ENCODE measurements at regions not wholly inside any gene's neighbourhood (a gene's known extent, or its start where the extent isn't known, plus 50 kb on each side); places are given as distances from the start of the nearest gene placed in this dataset.

DNA sequence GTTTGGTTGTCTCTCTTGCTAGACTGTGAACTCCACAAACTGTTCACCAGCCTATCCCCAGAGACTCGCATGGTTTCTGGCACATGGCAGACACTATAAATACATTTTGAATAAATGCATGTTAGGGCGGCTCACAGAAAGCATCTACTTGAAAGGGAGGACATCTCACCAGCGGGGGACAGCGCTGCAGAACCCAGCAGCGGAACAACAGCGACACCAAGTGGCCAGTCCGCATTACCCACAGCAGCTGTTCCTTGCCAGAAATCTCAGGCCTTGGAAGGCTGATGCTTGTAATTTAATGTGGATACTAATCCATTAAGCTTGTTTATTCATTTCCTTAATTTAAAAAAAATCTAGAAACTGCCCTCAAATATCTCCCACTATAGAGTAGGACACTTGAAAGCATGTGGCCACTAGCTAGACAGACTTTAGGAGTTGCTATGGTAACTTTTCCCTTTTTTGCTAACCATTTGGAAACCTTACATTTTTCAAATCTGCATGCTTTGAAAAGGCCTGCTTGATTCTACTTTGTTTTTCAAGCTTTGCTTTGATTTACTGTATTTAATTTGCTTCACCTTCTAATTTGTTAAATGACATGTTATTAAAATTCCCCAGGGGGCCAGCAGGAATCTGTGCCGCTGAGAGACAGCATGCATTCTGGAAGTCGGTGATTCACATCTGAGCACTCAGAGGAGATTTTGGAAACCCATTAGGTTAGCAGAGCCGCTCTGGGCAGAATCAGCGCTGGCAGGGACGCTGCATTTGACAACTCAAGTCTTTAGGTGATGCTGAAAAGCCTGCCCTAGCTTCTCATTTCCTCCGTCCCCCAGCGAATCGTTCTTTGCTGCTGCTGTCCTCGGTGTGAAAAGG, 63.5 kb upstream of the SSX2IP start:
- TF ChIP-seq FOXS1 (CRISPR knock-in tag; IDR thresholded peaks at IDR 0.05) (no peak), ZFP36 (IDR thresholded peaks at IDR 0.05; ENCODE audit: borderline replicate concordance, partially characterized antibody) (no peak), CBX2 (IDR thresholded peaks at IDR 0.05; ENCODE audit: borderline replicate concordance, low read depth) (no peak), BHLHE40 (IDR thresholded peaks at IDR 0.05; ENCODE audit: low read depth, low read length) (no peak), NR3C1 (IDR thresholded peaks at IDR 0.05) (no peak), HOXA7 (CRISPR knock-in tag; IDR thresholded peaks at IDR 0.05) (no peak), KDM1A (IDR thresholded peaks at IDR 0.05; ENCODE audit: low read depth) (no peak), RAD21 (conservative IDR thresholded peaks at IDR 0.05 in 1 of 2, IDR thresholded peaks at IDR 0.05 in 1 of 2) (peak; percentile 92 to 96), SMC3 (IDR thresholded peaks at IDR 0.05) (peak; percentile 83), NPAS2 (CRISPR knock-in tag; IDR thresholded peaks at IDR 0.05; ENCODE audit: borderline replicate concordance) (no peak)
- TF ChIP-seq, protein P1, sequence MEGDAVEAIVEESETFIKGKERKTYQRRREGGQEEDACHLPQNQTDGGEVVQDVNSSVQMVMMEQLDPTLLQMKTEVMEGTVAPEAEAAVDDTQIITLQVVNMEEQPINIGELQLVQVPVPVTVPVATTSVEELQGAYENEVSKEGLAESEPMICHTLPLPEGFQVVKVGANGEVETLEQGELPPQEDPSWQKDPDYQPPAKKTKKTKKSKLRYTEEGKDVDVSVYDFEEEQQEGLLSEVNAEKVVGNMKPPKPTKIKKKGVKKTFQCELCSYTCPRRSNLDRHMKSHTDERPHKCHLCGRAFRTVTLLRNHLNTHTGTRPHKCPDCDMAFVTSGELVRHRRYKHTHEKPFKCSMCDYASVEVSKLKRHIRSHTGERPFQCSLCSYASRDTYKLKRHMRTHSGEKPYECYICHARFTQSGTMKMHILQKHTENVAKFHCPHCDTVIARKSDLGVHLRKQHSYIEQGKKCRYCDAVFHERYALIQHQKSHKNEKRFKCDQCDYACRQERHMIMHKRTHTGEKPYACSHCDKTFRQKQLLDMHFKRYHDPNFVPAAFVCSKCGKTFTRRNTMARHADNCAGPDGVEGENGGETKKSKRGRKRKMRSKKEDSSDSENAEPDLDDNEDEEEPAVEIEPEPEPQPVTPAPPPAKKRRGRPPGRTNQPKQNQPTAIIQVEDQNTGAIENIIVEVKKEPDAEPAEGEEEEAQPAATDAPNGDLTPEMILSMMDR (IDR thresholded peaks at IDR 0.05): peak; percentile 81
- ChIA-PET POLR2A (no interaction called here), CTCF (interaction anchor here (0.7 to 3.1 kb wide), 35 partner anchors 9 to 850 kb away, joined by 3 to 31 read pairs (median 4); partner anchors contain the start of genes GNG5 and SPATA1)
- DNase-seq (ENCODE audit: low read depth in 1 of 2, low spot score in 1 of 2): peak; percentile 47 to 66
- 41% methylated on average over 16 of the region's 16 CpGs for WGBS (ENCODE audit: missing lambda C conversion rate)
- H3K4me2 ChIP-seq: 0 out of 3 replicates have a peak overlapping the region, but pooled peaks have one; percentile 24
- no peaks in the 10 kb centered on the region for H3K4me1 ChIP-seq
- H3K9me3 ChIP-seq: no peaks in the 10 kb centered on the region
- no peak overlapping the region for H3K4me3 ChIP-seq
- H3K27ac ChIP-seq: no peak overlapping the region
- no peak for FAIRE-seq
- ATAC-seq: peak; percentile 86 to 95

DNA sequence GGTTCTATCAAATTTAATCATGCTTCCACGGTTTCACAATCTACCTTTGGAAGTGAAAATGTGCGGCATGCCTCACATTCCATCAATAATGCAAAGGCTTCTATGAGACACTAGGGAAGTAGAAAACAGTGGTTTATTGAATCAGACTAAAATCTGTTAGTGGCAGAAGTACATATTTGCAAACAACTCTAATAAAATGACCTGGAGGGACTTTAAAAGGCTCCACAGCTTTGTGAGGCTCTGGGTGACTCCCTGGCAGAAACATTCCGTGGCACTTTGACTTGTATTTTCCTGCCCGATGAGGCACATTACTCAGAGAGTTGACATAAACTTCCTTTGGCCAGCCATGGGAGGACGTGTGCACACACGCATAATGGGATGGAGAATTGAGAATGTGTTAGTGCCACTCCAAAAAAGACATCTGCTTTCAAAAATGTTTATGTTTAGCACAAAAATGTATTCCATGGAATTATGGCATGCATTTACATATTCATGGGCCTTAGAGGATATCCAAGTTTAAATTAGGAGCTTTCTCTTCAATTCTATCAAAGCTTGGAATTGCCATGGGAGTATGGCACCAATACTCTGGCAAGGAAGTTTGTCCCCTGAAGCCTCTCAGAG, 60.0 kb upstream of the SSX2IP start:
- no peak for DNase-seq (ENCODE audit: low read depth in 1 of 2, low spot score in 1 of 2)
- 54% methylated on average over 6 of the region's 6 CpGs for WGBS (ENCODE audit: missing lambda C conversion rate)
- Histone ChIP-seq H3K4me1 (no peaks in the 10 kb centered on the region), H3K4me3 (no peak overlapping the region), H3K4me2 (no peak overlapping the region), H3K27ac (no peak overlapping the region), H3K9me3 (no peaks in the 10 kb centered on the region)
- TF ChIP-seq CHD2 (IDR thresholded peaks at IDR 0.05; ENCODE audit: low read length, partially characterized antibody): no peak
- TF ChIP-seq MYC (IDR thresholded peaks at IDR 0.05; ENCODE audit: borderline replicate concordance, low read length): no peak
- TF ChIP-seq NPAS2 (CRISPR knock-in tag; IDR thresholded peaks at IDR 0.05; ENCODE audit: borderline replicate concordance): no peak
- TF ChIP-seq CEBPB (IDR thresholded peaks at IDR 0.05): no peak
- TF ChIP-seq FOXS1 (CRISPR knock-in tag; IDR thresholded peaks at IDR 0.05): no peak
- no peak for TF ChIP-seq FOSB (CRISPR knock-in tag; IDR thresholded peaks at IDR 0.05)
- no peak for TF ChIP-seq ZNF302 (CRISPR knock-in tag; IDR thresholded peaks at IDR 0.05)
- TF ChIP-seq, protein P2, sequence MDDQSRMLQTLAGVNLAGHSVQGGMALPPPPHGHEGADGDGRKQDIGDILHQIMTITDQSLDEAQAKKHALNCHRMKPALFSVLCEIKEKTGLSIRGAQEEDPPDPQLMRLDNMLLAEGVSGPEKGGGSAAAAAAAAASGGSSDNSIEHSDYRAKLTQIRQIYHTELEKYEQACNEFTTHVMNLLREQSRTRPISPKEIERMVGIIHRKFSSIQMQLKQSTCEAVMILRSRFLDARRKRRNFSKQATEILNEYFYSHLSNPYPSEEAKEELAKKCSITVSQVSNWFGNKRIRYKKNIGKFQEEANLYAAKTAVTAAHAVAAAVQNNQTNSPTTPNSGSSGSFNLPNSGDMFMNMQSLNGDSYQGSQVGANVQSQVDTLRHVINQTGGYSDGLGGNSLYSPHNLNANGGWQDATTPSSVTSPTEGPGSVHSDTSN (IDR thresholded peaks at IDR 0.05): no peak
- TF ChIP-seq RAD21 (conservative IDR thresholded peaks at IDR 0.05 in 1 of 2, IDR thresholded peaks at IDR 0.05 in 1 of 2): no peak
- no peak for TF ChIP-seq NFE2L2 (conservative IDR thresholded peaks at IDR 0.05; ENCODE audit: low read length)
- no peak for TF ChIP-seq TFCP2L1 (CRISPR knock-in tag; IDR thresholded peaks at IDR 0.05)
- no peak for TF ChIP-seq POLR2AphosphoS2 (conservative IDR thresholded peaks at IDR 0.05; ENCODE audit: low read length)
- TF ChIP-seq EHF (CRISPR knock-in tag; IDR thresholded peaks at IDR 0.05): no peak
- no peak for TF ChIP-seq CBX2 (IDR thresholded peaks at IDR 0.05; ENCODE audit: borderline replicate concordance, low read depth)
- no peak for TF ChIP-seq HOXB13 (CRISPR knock-in tag; IDR thresholded peaks at IDR 0.05; ENCODE audit: low read depth)
- TF ChIP-seq, protein P3, sequence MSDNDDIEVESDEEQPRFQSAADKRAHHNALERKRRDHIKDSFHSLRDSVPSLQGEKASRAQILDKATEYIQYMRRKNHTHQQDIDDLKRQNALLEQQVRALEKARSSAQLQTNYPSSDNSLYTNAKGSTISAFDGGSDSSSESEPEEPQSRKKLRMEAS (IDR thresholded peaks at IDR 0.05): no peak
- no peak for TF ChIP-seq POLR2A (IDR thresholded peaks at IDR 0.05; ENCODE audit: low read length)
- POLR2A ChIA-PET: no interaction called here
- CTCF ChIA-PET: interaction anchor here (1.8 kb wide), 1 partner anchor 308 kb away, joined by 8 read pairs; no protein-coding TSS in a partner anchor
- FAIRE-seq: no peak
- ATAC-seq: no peak

All from A549 (cell line).